IMR-90 (cell line): ENCODE measurements at regions not wholly inside any gene's neighbourhood (a gene's known extent, or its start where the extent isn't known, plus 50 kb on each side); places are given as distances from the start of the nearest gene placed in this dataset.

Experiments used
- ATAC-seq: fragments of 200-7000 bp; cut with Tn5 transposase; 2 replicates; pipeline ENCODE4 v1.9.1; 2020; ENCODE audit warnings: low read depth, mild to moderate bottlenecking, moderate library complexity
- BruUV-seq: library from RNA; stranded (reverse); fragments of 400-500 nt; replicated peaks from 2 replicates; lab custom pipeline; 2021; lab: Mats Ljungman, UMichigan
- CTCF ChIA-PET: fragments of 300-600 bp; formaldehyde crosslinking; extraction: SDS; loops from one replicate; lab custom pipeline; 2021; ENCODE audit warnings: antibody characterized with exemption; lab: Yijun Ruan, JAX
- POLR2A ChIA-PET: fragments of 300-600 bp; sonication (Branson Sonifier 250); formaldehyde crosslinking; loops from one replicate; lab custom pipeline; 2022; ENCODE audit warnings: antibody characterized with exemption; ENCODE audit not compliant: unreplicated experiment; lab: Charles Lee
- DNase-seq: peaks from one replicate; pipeline ENCODE4 v3.0.0; 2013
- H2AFZ ChIP-seq: replicated peaks from 2 replicates; pipeline ENCODE3; 2013; ENCODE audit warnings: low read length, mild to moderate bottlenecking; ENCODE audit not compliant: poor library complexity
- H2AK5ac ChIP-seq: 2 replicates; pipeline ENCODE4 v1.6.1; 2013; ENCODE audit warnings: low read depth, low read length, inconsistent platforms
- H2AK9ac ChIP-seq: replicated peaks from 2 replicates; pipeline ENCODE3; 2013; ENCODE audit warnings: mild to moderate bottlenecking, low read depth, low read length, moderate library complexity; ENCODE audit not compliant: poor library complexity
- H2BK120ac ChIP-seq: 2 replicates; pipeline ENCODE4 v1.6.1; 2013; ENCODE audit warnings: low read depth, low read length, inconsistent platforms
- H2BK15ac ChIP-seq: 3 replicates; pipeline ENCODE4 v1.6.1; 2013; ENCODE audit warnings: low read depth, low read length, inconsistent platforms
- H2BK20ac ChIP-seq: 2 replicates; pipeline ENCODE4 v1.6.1; 2013; ENCODE audit warnings: low read depth, mild to moderate bottlenecking, inconsistent platforms, low read length, moderate library complexity
- H2BK5ac ChIP-seq: 2 replicates; pipeline ENCODE4 v1.6.1; 2013; ENCODE audit warnings: mild to moderate bottlenecking, low read depth, low read length, inconsistent platforms; ENCODE audit not compliant: poor library complexity, severe bottlenecking
- H3K14ac ChIP-seq: replicated peaks from 2 replicates; pipeline ENCODE4 v1.6.1; 2013; ENCODE audit warnings: low read depth, low read length, inconsistent platforms
- H3K18ac ChIP-seq: 2 replicates; pipeline ENCODE4 v1.6.1; 2013; ENCODE audit warnings: low read depth, low read length, control low read depth
- H3K23ac ChIP-seq: 2 replicates; pipeline ENCODE4 v1.6.1; 2013; ENCODE audit warnings: low read depth, low read length, inconsistent platforms
- H3K27ac ChIP-seq: 2 replicates; pipeline ENCODE4 v1.5.1; 2013; ENCODE audit warnings: mild to moderate bottlenecking, control low read depth, low read length; ENCODE audit not compliant: insufficient read depth
- H3K27me3 ChIP-seq: 2 replicates; pipeline ENCODE4 v1.6.1; 2013; ENCODE audit warnings: low read length; ENCODE audit not compliant: control insufficient read depth, insufficient read depth
- H3K36me3 ChIP-seq: 2 replicates; pipeline ENCODE4 v1.6.1; 2013; ENCODE audit warnings: low read length, mixed read lengths; ENCODE audit not compliant: control insufficient read depth, insufficient read depth
- H3K4ac ChIP-seq: 2 replicates; pipeline ENCODE4 v1.6.1; 2013; ENCODE audit warnings: low read depth, low read length, inconsistent platforms
- H3K4me1 ChIP-seq: 2 replicates; pipeline ENCODE4 v1.6.1; 2013; ENCODE audit warnings: low read length, mixed read lengths; ENCODE audit not compliant: control insufficient read depth, insufficient read depth
- H3K4me2 ChIP-seq: 2 replicates; pipeline ENCODE4 v1.6.1; 2013; ENCODE audit warnings: low read depth, mild to moderate bottlenecking, control low read depth, low read length, moderate library complexity
- H3K4me3 ChIP-seq: 2 replicates; pipeline ENCODE4 v1.5.1; 2013; ENCODE audit warnings: low read depth, mild to moderate bottlenecking, control low read depth, low read length, moderate library complexity; ENCODE audit not compliant: insufficient read depth
- H3K56ac ChIP-seq: 2 replicates; pipeline ENCODE4 v1.6.1; 2013; ENCODE audit warnings: low read length, inconsistent platforms; ENCODE audit not compliant: insufficient read depth; ENCODE audit errors: extremely low read depth
- H3K79me1 ChIP-seq, 2 experiments: 2 replicates each; pipeline ENCODE4 v1.6.1; 2013; ENCODE audit warnings: low read length in 2 of 2, inconsistent platforms in 1 of 2, low read depth in 1 of 2
- H3K9ac ChIP-seq: 2 replicates; pipeline ENCODE4 v1.6.1; 2013; ENCODE audit warnings: low read depth, low read length, control low read depth
- H3K9me1 ChIP-seq: 2 replicates; pipeline ENCODE4 v1.6.1; 2013; ENCODE audit warnings: low read length, inconsistent platforms; ENCODE audit not compliant: insufficient read depth
- H3K9me3 ChIP-seq: 2 replicates; pipeline ENCODE4 v1.6.1; 2013; ENCODE audit warnings: low read length; ENCODE audit not compliant: control insufficient read depth, insufficient read depth
- H4K20me1 ChIP-seq: 2 replicates; pipeline ENCODE4 v1.6.1; 2013; ENCODE audit warnings: low read length, inconsistent platforms; ENCODE audit not compliant: insufficient read depth
- H4K5ac ChIP-seq: 2 replicates; pipeline ENCODE4 v1.6.1; 2013; ENCODE audit warnings: mild to moderate bottlenecking, low read depth, low read length, control low read depth
- H4K8ac ChIP-seq, 2 experiments: 2 replicates each; pipeline ENCODE4 v1.6.1; 2013; ENCODE audit warnings: low read depth in 2 of 2, low read length in 2 of 2, control low read depth in 1 of 2, inconsistent platforms in 1 of 2
- H4K91ac ChIP-seq: 2 replicates; pipeline ENCODE4 v1.6.1; 2013; ENCODE audit warnings: low read depth, low read length, inconsistent platforms; ENCODE audit not compliant: insufficient read depth
- CEBPB ChIP-seq: IDR thresholded peaks from 2 replicates; pipeline ENCODE4 v1.6.1; 2012; ENCODE audit warnings: low read depth, low read length, improper control_type of control experiment
- CHD1 ChIP-seq: IDR thresholded peaks from 2 replicates; pipeline ENCODE4 v1.6.1; 2012; ENCODE audit warnings: low read depth, low read length, improper control_type of control experiment
- ELK1 ChIP-seq: fragments of 150-350 bp; IDR thresholded peaks from 2 replicates; pipeline ENCODE4 v1.6.1; 2016; ENCODE audit warnings: low read depth, mild to moderate bottlenecking, low read length, moderate library complexity, borderline replicate concordance
- MAFK ChIP-seq: IDR thresholded peaks from 2 replicates; pipeline ENCODE4 v1.6.1; 2012; ENCODE audit warnings: low read depth, low read length, improper control_type of control experiment
- MXI1 ChIP-seq: IDR thresholded peaks from 2 replicates; pipeline ENCODE4 v1.6.1; 2012; ENCODE audit warnings: low read depth, mild to moderate bottlenecking, low read length, moderate library complexity, borderline replicate concordance
- RCOR1 ChIP-seq: IDR thresholded peaks from 2 replicates; pipeline ENCODE4 v1.6.1; 2012; ENCODE audit warnings: mild to moderate bottlenecking, low read length, improper control_type of control experiment; ENCODE audit not compliant: insufficient replicate concordance
- RFX5 ChIP-seq: IDR thresholded peaks from 2 replicates; pipeline ENCODE4 v1.8.0; 2012; ENCODE audit warnings: low read depth, mild to moderate bottlenecking, low read length, moderate library complexity
- WGBS, 2 experiments: methylation state at CpG; one replicate each; pipeline versions ENCODE4 v1.1.5 to v1.1.7; 2013; ENCODE audit warnings: missing lambda C conversion rate in 2 of 2; ENCODE audit not compliant: insufficient read length in 1 of 2; ENCODE audit errors: extremely low coverage in 2 of 2; 5-methylcytosine and 5-hydroxymethylcytosine counted together
- dilution Hi-C: fragments of 300-500 bp; cut with HindIII; formaldehyde crosslinking; loops from one replicate; pipeline ENCODE4 v1.14.3; 2018; ENCODE audit warnings: low sequenced_read_pairs; ENCODE audit not compliant: unreplicated experiment
- in situ Hi-C: fragments of 300-500 bp; cut with MboI; formaldehyde crosslinking; loops from 3 replicates; pipeline ENCODE4 v1.14.3; 2019; ENCODE audit warnings: low sequenced_read_pairs, inconsistent platforms, mixed read lengths
- intact Hi-C: fragments of 100-400 bp; cut with micrococcal nuclease; formaldehyde crosslinking; loops from 2 replicates; pipeline ENCODE4 v1.10.0; 2022
- TF ChIP-seq, protein P1 (sequence below): fragments of 150-350 bp; IDR thresholded peaks from 2 replicates; pipeline ENCODE4 v1.6.1; 2017; ENCODE audit warnings: mild to moderate bottlenecking, antibody characterized with exemption, low read length, low read depth
- TF ChIP-seq, protein P2 (sequence below): conservative IDR thresholded peaks from 2 replicates; pipeline ENCODE4 v1.5.1; 2012; ENCODE audit warnings: mild to moderate bottlenecking, low read depth, low read length, improper control_type of control experiment

GRCh38 chr13:44287958-44288357 is 85.7 kb upstream of the SERP2 start:
- ATAC-seq (no peak), DNase-seq (no peak)
- Histone ChIP-seq H3K27ac (no peak overlapping the region), H3K4ac (no peak overlapping the region), H3K4me2 (no peak overlapping the region), H3K27me3 (peaks cover 11% of the 10 kb centered on the region), H3K4me3 (no peak overlapping the region), H4K8ac (no peak overlapping the region), H2BK5ac (no peak overlapping the region), H4K91ac (no peak overlapping the region), H3K9me1 (peaks cover under 1% of the 10 kb centered on the region; the same call in 1 of the 2 replicates), H4K20me1 (no peaks in the 10 kb centered on the region), H3K9ac (no peak overlapping the region), H3K36me3 (no peaks in the 10 kb centered on the region), H3K9me3 (no peaks in the 10 kb centered on the region), H2BK20ac (no peak overlapping the region), H2AK5ac (no peak overlapping the region), H3K14ac (no peak overlapping the region), H2BK120ac (no peak overlapping the region), H3K23ac (no peak overlapping the region), H2AK9ac (no peak overlapping the region), H3K18ac (no peak overlapping the region), H3K79me1 (no peaks in the 10 kb centered on the region), H2BK15ac (no peak overlapping the region), H2AFZ (no peak overlapping the region), H3K56ac (no peak overlapping the region), H3K4me1 (peaks cover under 1% of the 10 kb centered on the region; the same call in 1 of the 2 replicates), H4K5ac (no peak overlapping the region)
- in situ Hi-C loops (no loop called here), intact Hi-C loops (no loop called here), dilution Hi-C loops (no loop called here)
- TF ChIP-seq, protein P1, sequence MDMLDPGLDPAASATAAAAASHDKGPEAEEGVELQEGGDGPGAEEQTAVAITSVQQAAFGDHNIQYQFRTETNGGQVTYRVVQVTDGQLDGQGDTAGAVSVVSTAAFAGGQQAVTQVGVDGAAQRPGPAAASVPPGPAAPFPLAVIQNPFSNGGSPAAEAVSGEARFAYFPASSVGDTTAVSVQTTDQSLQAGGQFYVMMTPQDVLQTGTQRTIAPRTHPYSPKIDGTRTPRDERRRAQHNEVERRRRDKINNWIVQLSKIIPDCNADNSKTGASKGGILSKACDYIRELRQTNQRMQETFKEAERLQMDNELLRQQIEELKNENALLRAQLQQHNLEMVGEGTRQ, result no peak
- TF ChIP-seq RCOR1, result no peak
- no peak for TF ChIP-seq CEBPB
- TF ChIP-seq MAFK, result no peak
- no peak for TF ChIP-seq RFX5
- TF ChIP-seq CHD1, result no peak
- no peak for TF ChIP-seq ELK1
- no peak for TF ChIP-seq MXI1
- TF ChIP-seq, protein P2, sequence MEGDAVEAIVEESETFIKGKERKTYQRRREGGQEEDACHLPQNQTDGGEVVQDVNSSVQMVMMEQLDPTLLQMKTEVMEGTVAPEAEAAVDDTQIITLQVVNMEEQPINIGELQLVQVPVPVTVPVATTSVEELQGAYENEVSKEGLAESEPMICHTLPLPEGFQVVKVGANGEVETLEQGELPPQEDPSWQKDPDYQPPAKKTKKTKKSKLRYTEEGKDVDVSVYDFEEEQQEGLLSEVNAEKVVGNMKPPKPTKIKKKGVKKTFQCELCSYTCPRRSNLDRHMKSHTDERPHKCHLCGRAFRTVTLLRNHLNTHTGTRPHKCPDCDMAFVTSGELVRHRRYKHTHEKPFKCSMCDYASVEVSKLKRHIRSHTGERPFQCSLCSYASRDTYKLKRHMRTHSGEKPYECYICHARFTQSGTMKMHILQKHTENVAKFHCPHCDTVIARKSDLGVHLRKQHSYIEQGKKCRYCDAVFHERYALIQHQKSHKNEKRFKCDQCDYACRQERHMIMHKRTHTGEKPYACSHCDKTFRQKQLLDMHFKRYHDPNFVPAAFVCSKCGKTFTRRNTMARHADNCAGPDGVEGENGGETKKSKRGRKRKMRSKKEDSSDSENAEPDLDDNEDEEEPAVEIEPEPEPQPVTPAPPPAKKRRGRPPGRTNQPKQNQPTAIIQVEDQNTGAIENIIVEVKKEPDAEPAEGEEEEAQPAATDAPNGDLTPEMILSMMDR, result no peak
- ChIA-PET POLR2A (no interaction called here), CTCF (no interaction called here)
- WGBS, 2 experiments, result no CpG with 5 or more reads among the region's 5 CpGs
- no TSS peak for BruUV-seq
